Right forelimb (tissue), 1 donor: ENCODE measurements at regions not wholly inside any gene's neighbourhood (a gene's known extent, or its start where the extent isn't known, plus 50 kb on each side); places are given as distances from the start of the nearest gene placed in this dataset.

ENCODE experiments used
- DNase-seq: peaks from one replicate; pipeline ENCODE4 v3.0.0-alpha.2; 2018

GRCh38 chr5:115402092-115402491 is 105.6 kb upstream of the CCDC112 start:
- no peak for DNase-seq

GRCh38 chr5:115398719-115399118 is 102.3 kb upstream of the CCDC112 start:
- DNase-seq: no peak

- no peak for DNase-seq
Observed at GRCh38 chr5:115396688-115397087, 100.2 kb upstream of the CCDC112 start.

GRCh38 chr5:115396081-115396480 is 99.6 kb upstream of the CCDC112 start:
- no peak for DNase-seq

GRCh38 chr5:115394531-115394930 is 98.1 kb upstream of the CCDC112 start:
- DNase-seq: no peak

- no peak for DNase-seq
Observed at GRCh38 chr5:115393239-115393638, 96.8 kb upstream of the CCDC112 start.

- no peak for DNase-seq
Observed at GRCh38 chr5:115392611-115393010, 96.2 kb upstream of the CCDC112 start.

- DNase-seq: no peak
Observed at GRCh38 chr5:115391780-115392179, 95.3 kb upstream of the CCDC112 start.

- DNase-seq: no peak
Observed at GRCh38 chr5:115389799-115390382, 93.4 kb upstream of the CCDC112 start.

GRCh38 chr5:115389034-115389798 is 92.8 kb upstream of the CCDC112 start:
- DNase-seq: no peak

- DNase-seq: no peak
Observed at GRCh38 chr5:115388240-115388639, 91.8 kb upstream of the CCDC112 start.

- DNase-seq: no peak
Observed at GRCh38 chr5:115387816-115388215, 91.4 kb upstream of the CCDC112 start.

GRCh38 chr5:115386657-115387056 is 90.2 kb upstream of the CCDC112 start:
- DNase-seq: no peak

- DNase-seq: no peak
Observed at GRCh38 chr5:115384587-115385375, 88.3 kb upstream of the CCDC112 start.

- no peak for DNase-seq
Observed at GRCh38 chr5:115382989-115383388, 86.5 kb upstream of the CCDC112 start.

- DNase-seq: no peak
Observed at GRCh38 chr5:115381911-115382662, 85.6 kb upstream of the CCDC112 start.

- no peak for DNase-seq
Observed at GRCh38 chr5:115379622-115380344, 83.3 kb upstream of the CCDC112 start.

- no peak for DNase-seq
Observed at GRCh38 chr5:115378754-115379153, 82.3 kb upstream of the CCDC112 start.

GRCh38 chr5:115377468-115378217 is 81.2 kb upstream of the CCDC112 start:
- no peak for DNase-seq

GRCh38 chr5:115375893-115376292 is 79.4 kb upstream of the CCDC112 start:
- DNase-seq: no peak

GRCh38 chr5:115374057-115374775 is 77.8 kb upstream of the CCDC112 start:
- DNase-seq: no peak
